ENCODE measurements at regions not wholly inside any gene's neighbourhood (a gene's known extent, or its start where the extent isn't known, plus 50 kb on each side); places are given as distances from the start of the nearest gene placed in this dataset.
"Not testable (repeated sequence)": the region's sequence is repeated elsewhere in the genome, so short reads cannot be mapped to it uniquely, and the experiment has no call there.

- Histone ChIP-seq H2BK120ac (ENCODE audit: low read depth, low read length) (no peak overlapping the region), H3K14ac (ENCODE audit: low read length) (no peak overlapping the region), H3K79me1 (ENCODE audit: low read depth, low read length) (no peaks in the 10 kb centered on the region), H3K4me3 (ENCODE audit: low read length in 2 of 2) (no peak overlapping the region), H2AFZ (ENCODE audit: low read length) (no peak overlapping the region), H2BK15ac (ENCODE audit: low read length) (no peak overlapping the region), H3K4me2 (ENCODE audit: insufficient read depth, low read length, poor library complexity, severe bottlenecking) (no peak overlapping the region), H2AK5ac (ENCODE audit: low read depth, low read length) (no peak overlapping the region), H2BK5ac (ENCODE audit: low read length) (no peak overlapping the region), H3K9ac (ENCODE audit: low read depth, low read length, poor library complexity) (no peak overlapping the region), H3K23ac (ENCODE audit: low read depth, low read length, poor library complexity) (no peak overlapping the region), H3K27ac (replicated peaks; ENCODE audit: low read length) (no peak overlapping the region), H3K9me3 (replicated peaks in 1 of 2; ENCODE audit: control insufficient read depth in 2 of 2, insufficient read depth in 1 of 2, low read depth in 1 of 2, low read length in 2 of 2) (no peaks in the 10 kb centered on the region), H3K4me1 (ENCODE audit: control insufficient read depth in 2 of 2, insufficient read depth in 1 of 2, low read depth in 1 of 2, low read length in 2 of 2) (peaks cover 0 to 1% of the 10 kb centered on the region in 2 donors), H3K27me3 (ENCODE audit: control insufficient read depth in 3 of 3, insufficient read depth in 3 of 3, low read depth in 1 of 3, low read length in 3 of 3) (no peaks in the 10 kb centered on the region), H4K91ac (ENCODE audit: low read depth, low read length, poor library complexity) (no peak overlapping the region), H3K18ac (ENCODE audit: low read length) (no peak overlapping the region), H3K36me3 (replicated peaks in 1 of 2; ENCODE audit: control insufficient read depth in 2 of 2, insufficient read depth in 2 of 2, low read length in 2 of 2) (no peaks in the 10 kb centered on the region), H4K8ac (ENCODE audit: low read depth, low read length) (no peak overlapping the region), H2BK12ac (ENCODE audit: low read length) (no peak overlapping the region), H3K4ac (ENCODE audit: low read length) (no peak overlapping the region)
- no peak for DNase-seq (ENCODE audit: low spot score)
These were observed 161.2 kb upstream of the KCNH8 start for GRCh38 chr3:18987070-18987469.

GRCh38 chr3:18982920-18983319 is 165.4 kb upstream of the KCNH8 start:
- Histone ChIP-seq H3K4ac (ENCODE audit: low read length) (no peak overlapping the region), H2BK15ac (ENCODE audit: low read length) (no peak overlapping the region), H2BK5ac (ENCODE audit: low read length) (no peak overlapping the region), H4K8ac (ENCODE audit: low read depth, low read length) (no peak overlapping the region), H3K4me3 (ENCODE audit: low read length in 2 of 2) (no peak overlapping the region), H3K4me2 (ENCODE audit: insufficient read depth, low read length, poor library complexity, severe bottlenecking) (no peak overlapping the region), H3K23ac (ENCODE audit: low read depth, low read length, poor library complexity) (no peak overlapping the region), H3K79me1 (ENCODE audit: low read depth, low read length) (no peaks in the 10 kb centered on the region), H3K4me1 (ENCODE audit: control insufficient read depth in 2 of 2, insufficient read depth in 1 of 2, low read depth in 1 of 2, low read length in 2 of 2) (no peaks in the 10 kb centered on the region), H2BK12ac (ENCODE audit: low read length) (no peak overlapping the region), H2AFZ (ENCODE audit: low read length) (no peak overlapping the region), H3K9ac (ENCODE audit: low read depth, low read length, poor library complexity) (no peak overlapping the region), H3K36me3 (replicated peaks in 1 of 2; ENCODE audit: control insufficient read depth in 2 of 2, insufficient read depth in 2 of 2, low read length in 2 of 2) (no peaks in the 10 kb centered on the region), H3K27me3 (ENCODE audit: control insufficient read depth in 3 of 3, insufficient read depth in 3 of 3, low read depth in 1 of 3, low read length in 3 of 3) (no peaks in the 10 kb centered on the region), H4K91ac (ENCODE audit: low read depth, low read length, poor library complexity) (no peak overlapping the region), H3K9me3 (replicated peaks in 1 of 2; ENCODE audit: control insufficient read depth in 2 of 2, insufficient read depth in 1 of 2, low read depth in 1 of 2, low read length in 2 of 2) (no peaks in the 10 kb centered on the region), H3K27ac (replicated peaks; ENCODE audit: low read length) (no peak overlapping the region), H2AK5ac (ENCODE audit: low read depth, low read length) (no peak overlapping the region), H3K18ac (ENCODE audit: low read length) (no peak overlapping the region), H3K14ac (ENCODE audit: low read length) (no peak overlapping the region), H2BK120ac (ENCODE audit: low read depth, low read length) (no peak overlapping the region)
- no peak for DNase-seq (ENCODE audit: low spot score)
- no CpG with 5 or more reads among the region's 2 CpGs for WGBS, 2 donors (ENCODE audit: extremely low coverage in 2 of 2, insufficient read length in 2 of 2, insufficient replicate concordance in 1 of 2)

GRCh38 chr3:18976102-18976501 is 172.2 kb upstream of the KCNH8 start:
- not testable (repeated sequence) for H3K4me1 ChIP-seq (ENCODE audit: control insufficient read depth in 2 of 2, insufficient read depth in 1 of 2, low read depth in 1 of 2, low read length in 2 of 2); H2AFZ ChIP-seq (ENCODE audit: low read length); H3K27ac ChIP-seq (replicated peaks; ENCODE audit: low read length); H3K36me3 ChIP-seq (replicated peaks in 1 of 2; ENCODE audit: control insufficient read depth in 2 of 2, insufficient read depth in 2 of 2, low read length in 2 of 2); H2BK5ac ChIP-seq (ENCODE audit: low read length); H2BK15ac ChIP-seq (ENCODE audit: low read length); H3K27me3 ChIP-seq (ENCODE audit: control insufficient read depth in 3 of 3, insufficient read depth in 3 of 3, low read depth in 1 of 3, low read length in 3 of 3); H3K23ac ChIP-seq (ENCODE audit: low read depth, low read length, poor library complexity); H3K4me2 ChIP-seq (ENCODE audit: insufficient read depth, low read length, poor library complexity, severe bottlenecking); H3K18ac ChIP-seq (ENCODE audit: low read length); H3K9ac ChIP-seq (ENCODE audit: low read depth, low read length, poor library complexity); H4K91ac ChIP-seq (ENCODE audit: low read depth, low read length, poor library complexity); H4K8ac ChIP-seq (ENCODE audit: low read depth, low read length); H3K14ac ChIP-seq (ENCODE audit: low read length); H3K79me1 ChIP-seq (ENCODE audit: low read depth, low read length); H3K4ac ChIP-seq (ENCODE audit: low read length); H3K4me3 ChIP-seq (ENCODE audit: low read length in 2 of 2); H2AK5ac ChIP-seq (ENCODE audit: low read depth, low read length); DNase-seq (ENCODE audit: low spot score); H2BK120ac ChIP-seq (ENCODE audit: low read depth, low read length); H2BK12ac ChIP-seq (ENCODE audit: low read length); H3K9me3 ChIP-seq (replicated peaks in 1 of 2; ENCODE audit: control insufficient read depth in 2 of 2, insufficient read depth in 1 of 2, low read depth in 1 of 2, low read length in 2 of 2)
- WGBS, 2 donors (ENCODE audit: extremely low coverage in 2 of 2, insufficient read length in 2 of 2, insufficient replicate concordance in 1 of 2), result no CpG with 5 or more reads among the region's 17 CpGs

GRCh38 chr3:18968120-18968519 is 180.2 kb upstream of the KCNH8 start:
- no peak overlapping the region for H4K8ac ChIP-seq (ENCODE audit: low read depth, low read length)
- peaks cover 0 to 3% of the 10 kb centered on the region in 2 donors for H3K9me3 ChIP-seq (replicated peaks in 1 of 2; ENCODE audit: control insufficient read depth in 2 of 2, insufficient read depth in 1 of 2, low read depth in 1 of 2, low read length in 2 of 2)
- H2BK120ac ChIP-seq (ENCODE audit: low read depth, low read length), result no peak overlapping the region
- H2BK12ac ChIP-seq (ENCODE audit: low read length), result no peak overlapping the region
- no CpG with 5 or more reads among the region's 3 CpGs for WGBS, 2 donors (ENCODE audit: extremely low coverage in 2 of 2, insufficient read length in 2 of 2, insufficient replicate concordance in 1 of 2)
- H3K79me1 ChIP-seq (ENCODE audit: low read depth, low read length), result no peaks in the 10 kb centered on the region
- H3K4me1 ChIP-seq (ENCODE audit: control insufficient read depth in 2 of 2, insufficient read depth in 1 of 2, low read depth in 1 of 2, low read length in 2 of 2), result no peaks in the 10 kb centered on the region
- DNase-seq (ENCODE audit: low spot score), result no peak
- no peak overlapping the region for H4K91ac ChIP-seq (ENCODE audit: low read depth, low read length, poor library complexity)
- no peaks in the 10 kb centered on the region for H3K27me3 ChIP-seq (ENCODE audit: control insufficient read depth in 3 of 3, insufficient read depth in 3 of 3, low read depth in 1 of 3, low read length in 3 of 3)
- no peak overlapping the region for H3K4me2 ChIP-seq (ENCODE audit: insufficient read depth, low read length, poor library complexity, severe bottlenecking)
- no peak overlapping the region for H2BK15ac ChIP-seq (ENCODE audit: low read length)
- H3K23ac ChIP-seq (ENCODE audit: low read depth, low read length, poor library complexity), result no peak overlapping the region
- no peak overlapping the region for H3K4ac ChIP-seq (ENCODE audit: low read length)
- H2AFZ ChIP-seq (ENCODE audit: low read length), result no peak overlapping the region
- H3K36me3 ChIP-seq (replicated peaks in 1 of 2; ENCODE audit: control insufficient read depth in 2 of 2, insufficient read depth in 2 of 2, low read length in 2 of 2), result peaks cover 0 to 3% of the 10 kb centered on the region in 2 donors
- no peak overlapping the region for H2AK5ac ChIP-seq (ENCODE audit: low read depth, low read length)
- H3K27ac ChIP-seq (replicated peaks; ENCODE audit: low read length), result no peak overlapping the region
- H3K4me3 ChIP-seq (ENCODE audit: low read length in 2 of 2), result no peak overlapping the region
- H3K18ac ChIP-seq (ENCODE audit: low read length), result no peak overlapping the region
- no peak overlapping the region for H2BK5ac ChIP-seq (ENCODE audit: low read length)
- no peak overlapping the region for H3K14ac ChIP-seq (ENCODE audit: low read length)
- no peak overlapping the region for H3K9ac ChIP-seq (ENCODE audit: low read depth, low read length, poor library complexity)

Measured in neuronal stem cell (in vitro differentiated cells).